GM18867 (cell line): ENCODE measurements at regions not wholly inside any gene's neighbourhood (a gene's known extent, or its start where the extent isn't known, plus 50 kb on each side); places are given as distances from the start of the nearest gene placed in this dataset.
"Not testable (repeated sequence)": the region's sequence is repeated elsewhere in the genome, so short reads cannot be mapped to it uniquely, and the experiment has no call there.

Experiments used
- ATAC-seq: cut with Tn5 transposase; IDR thresholded peaks from one replicate; pipeline ENCODE4 v1.9.1; 2021; ENCODE audit warnings: mild to moderate bottlenecking, moderate library complexity; ENCODE audit not compliant: unreplicated experiment

- ATAC-seq, result no peak
Observed at GRCh38 chr21:15274701-15275485, 210.1 kb upstream of the NRIP1 start.

GRCh38 chr21:15275615-15276235, 210.9 kb upstream of the NRIP1 start:
- no peak for ATAC-seq

DNA sequence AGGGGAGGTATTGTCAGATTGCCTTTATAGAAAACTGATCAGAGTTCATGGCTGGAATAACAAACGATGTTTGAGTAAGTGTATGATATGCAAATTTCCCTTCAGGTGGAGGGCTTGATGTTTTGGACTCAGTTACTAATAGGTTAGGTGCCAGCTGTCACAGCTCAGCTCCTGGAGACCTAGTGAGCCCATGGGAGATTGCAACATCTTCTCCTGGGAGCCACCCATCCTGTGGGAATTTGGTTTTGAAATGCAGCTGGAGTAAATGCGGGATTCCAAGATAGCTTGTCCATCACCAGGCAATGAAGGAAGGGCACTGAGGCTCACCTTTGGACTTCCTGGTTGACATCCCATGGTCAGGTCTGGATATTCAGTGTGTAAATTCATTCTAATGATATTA, 211.4 kb upstream of the NRIP1 start:
- no peak for ATAC-seq

GRCh38 chr21:15277466-15277865, 212.7 kb upstream of the NRIP1 start:
- ATAC-seq, result no peak

- no peak for ATAC-seq
Observed at GRCh38 chr21:15278279-15278678, 213.5 kb upstream of the NRIP1 start.

DNA sequence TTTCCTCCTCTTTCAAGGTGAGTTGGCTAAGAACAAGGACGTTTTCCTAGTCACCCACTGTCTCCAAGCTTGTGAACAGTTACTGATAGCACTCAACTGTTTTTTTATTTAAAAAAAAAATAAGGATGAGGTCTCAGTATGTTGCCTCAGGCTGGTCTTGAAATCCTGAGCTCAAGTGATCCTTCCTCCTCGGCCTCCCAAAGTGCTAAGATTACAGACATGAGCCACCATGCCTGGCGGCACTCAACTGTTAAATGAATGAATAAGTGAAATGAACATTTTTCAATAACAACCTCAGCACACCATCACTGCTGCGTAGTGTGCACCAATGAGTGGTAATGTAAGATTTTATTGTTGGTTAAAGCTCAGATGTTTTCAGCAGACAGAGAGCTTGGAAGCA, 214.1 kb upstream of the NRIP1 start:
- no peak for ATAC-seq

DNA sequence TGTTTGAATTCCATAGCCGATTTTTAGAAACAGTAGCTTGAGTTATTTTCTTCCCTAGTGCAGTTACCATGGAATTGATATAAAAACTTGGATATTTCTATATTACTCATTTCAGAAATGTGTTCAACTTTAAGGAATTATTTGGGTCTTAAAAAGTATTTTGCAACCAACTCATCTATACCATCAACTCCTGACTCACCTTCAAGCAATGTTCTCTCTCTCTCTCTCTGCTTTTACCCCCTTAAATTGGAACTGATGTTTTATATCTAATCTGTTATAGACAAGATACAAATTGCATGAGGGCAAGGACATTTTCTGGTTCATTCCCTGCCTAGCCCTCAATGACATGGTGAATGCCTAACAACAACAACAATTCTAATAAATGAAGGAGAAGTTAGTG, 214.7 kb upstream of the NRIP1 start:
- no peak for ATAC-seq

- no peak for ATAC-seq
Observed at GRCh38 chr21:15281714-15282113, 216.9 kb upstream of the NRIP1 start.

DNA sequence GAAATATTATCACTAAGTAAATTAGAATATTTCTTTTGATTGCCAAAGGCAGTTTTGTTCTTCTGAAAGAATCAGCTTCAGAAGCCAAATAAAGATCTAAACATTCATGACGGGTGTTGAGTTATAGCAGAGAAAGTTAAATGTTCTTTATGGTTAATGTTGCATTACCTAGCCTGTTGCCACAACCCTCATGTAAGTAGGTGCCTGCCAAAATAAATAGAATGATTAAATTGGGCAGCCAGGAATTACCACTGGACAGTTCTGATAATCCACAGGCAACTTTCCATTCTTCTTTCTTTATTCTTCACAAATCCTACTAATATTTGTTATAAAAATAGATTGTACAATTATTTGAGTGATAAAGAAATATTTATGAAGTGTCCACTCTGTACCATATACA, 217.9 kb upstream of the NRIP1 start:
- ATAC-seq, result no peak

GRCh38 chr21:15283138-15283537, 218.3 kb upstream of the NRIP1 start:
- ATAC-seq, result no peak

DNA sequence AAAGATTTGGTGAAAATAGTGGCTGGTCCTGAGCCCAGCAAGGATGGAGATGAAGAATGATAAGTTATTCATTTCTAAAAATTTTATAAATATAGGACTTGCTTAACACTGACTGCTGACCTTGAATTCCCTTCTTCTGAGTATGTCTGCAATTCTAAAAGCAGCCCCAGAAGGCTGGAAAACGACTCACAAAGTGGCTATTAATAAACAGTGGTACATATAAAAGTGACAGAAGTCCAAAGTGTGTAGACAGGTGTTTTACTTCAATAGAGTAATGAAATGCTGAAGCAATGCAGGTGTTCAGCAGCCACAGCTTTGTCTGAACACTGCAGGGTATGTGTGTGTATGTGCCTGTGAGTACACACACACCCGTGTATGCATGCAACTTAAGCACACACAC, 219.0 kb upstream of the NRIP1 start:
- ATAC-seq, result no peak

- no peak for ATAC-seq
Observed at GRCh38 chr21:15285556-15285955, 220.8 kb upstream of the NRIP1 start.

DNA sequence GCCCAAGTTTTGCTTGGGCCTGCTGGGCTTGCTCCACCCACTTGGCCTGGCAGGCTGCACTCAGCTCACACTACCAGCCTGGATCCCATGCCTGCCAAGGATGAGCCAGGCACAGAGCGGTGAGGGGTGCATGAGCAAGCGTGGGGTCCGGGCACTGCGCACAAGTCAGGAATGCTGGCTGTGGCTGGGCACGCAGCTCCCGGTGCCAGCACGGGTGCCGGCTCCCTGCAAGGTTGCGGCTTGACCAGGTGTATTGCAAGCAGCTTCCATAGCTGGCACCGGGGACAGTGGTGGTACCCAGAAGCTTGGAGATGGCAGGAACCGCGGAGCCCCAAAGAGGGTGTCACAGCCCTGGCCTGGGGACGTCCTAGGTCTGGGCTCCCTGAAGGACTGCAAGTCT, 224.4 kb upstream of the NRIP1 start:
- ATAC-seq, result no peak

DNA sequence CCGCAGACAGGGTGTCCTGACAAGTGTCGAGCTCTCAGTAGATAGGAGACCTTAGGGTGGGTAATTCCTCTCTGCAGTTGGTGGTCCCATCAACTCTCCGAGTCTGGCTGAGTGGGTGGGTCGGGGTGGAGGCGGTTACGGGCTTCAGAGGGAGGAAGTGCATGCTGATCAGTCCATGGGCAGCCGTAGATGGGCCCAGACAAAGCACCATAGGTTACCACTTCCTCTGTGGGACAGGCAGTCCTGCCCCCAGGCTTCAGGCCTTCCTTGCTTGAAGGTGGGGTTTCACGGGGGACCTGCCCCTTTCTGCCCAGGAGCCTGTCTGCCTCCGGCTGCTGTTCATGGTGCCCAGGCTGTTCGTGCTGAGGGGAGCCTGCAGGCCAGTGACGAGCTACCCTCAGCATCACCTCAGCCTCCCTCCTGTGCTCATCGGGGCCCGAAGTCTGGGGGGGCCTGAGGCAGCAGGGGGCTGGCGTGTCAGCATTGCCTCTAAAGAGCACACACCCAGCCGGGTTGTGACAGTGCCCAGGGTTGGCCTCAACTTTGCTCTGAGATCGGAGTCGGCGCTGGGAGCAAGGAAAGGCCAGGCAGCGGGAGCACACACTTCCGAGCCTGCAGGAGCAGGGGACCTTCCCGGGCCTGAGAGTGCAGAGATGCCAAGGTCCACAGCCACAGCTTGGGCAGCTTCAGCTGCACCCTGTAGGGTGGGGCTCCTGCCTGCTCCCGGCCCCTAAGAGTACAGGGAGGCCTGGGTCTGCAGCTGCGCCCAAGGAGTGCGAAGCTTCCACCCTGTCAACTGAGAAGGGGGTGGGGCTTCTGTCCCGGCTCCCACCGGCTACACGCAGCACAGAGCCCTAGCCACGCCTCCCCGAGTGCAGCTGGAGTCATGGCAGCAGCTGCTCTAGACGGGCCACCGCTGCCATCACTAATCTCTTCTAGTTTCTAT, 225.4 kb upstream of the NRIP1 start:
- peak; percentile 73 for ATAC-seq

- no peak for ATAC-seq
Observed at GRCh38 chr21:15291621-15292266, 226.9 kb upstream of the NRIP1 start.

DNA sequence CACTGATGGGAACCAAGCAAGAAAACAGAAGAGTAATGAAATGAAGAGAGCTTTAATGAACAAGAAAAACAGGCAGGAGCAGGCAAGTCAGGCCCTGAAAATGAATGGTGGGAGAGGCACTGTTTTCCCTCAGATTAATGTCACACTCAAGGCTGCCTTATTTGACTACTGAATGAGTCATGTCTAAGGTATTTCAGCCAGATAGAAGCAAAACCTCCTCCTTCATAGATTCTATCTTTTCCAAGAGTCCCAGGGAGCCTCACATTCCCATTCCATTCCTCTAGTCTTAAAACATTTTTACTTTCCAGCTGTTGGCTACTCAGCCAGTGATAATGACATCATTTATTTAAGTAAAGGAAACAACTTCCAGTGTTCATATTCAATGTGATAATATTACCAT, 228.4 kb upstream of the NRIP1 start:
- ATAC-seq, result no peak

DNA sequence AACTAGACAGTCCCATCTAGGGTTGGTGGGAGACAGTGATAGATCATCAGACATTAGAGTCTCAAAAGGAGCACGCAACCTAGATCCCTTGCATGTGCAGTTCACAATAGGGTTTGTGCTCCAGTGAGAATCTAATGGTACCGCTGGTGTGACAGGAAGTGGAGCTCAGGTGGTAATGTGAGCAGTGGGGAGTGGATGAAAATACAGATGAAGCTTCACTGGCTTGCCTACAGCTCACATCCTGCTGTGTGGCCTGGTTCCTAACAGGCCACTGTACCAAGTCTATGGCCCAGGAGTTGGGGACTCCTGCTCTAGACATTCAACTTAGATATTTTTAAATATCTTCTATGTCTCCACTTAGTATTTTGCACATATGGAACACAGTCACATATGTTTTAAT, 231.1 kb upstream of the NRIP1 start:
- ATAC-seq, result no peak

GRCh38 chr21:15297824-15298223, 233.0 kb upstream of the NRIP1 start:
- ATAC-seq, result no peak

GRCh38 chr21:15298306-15298705, 233.5 kb upstream of the NRIP1 start:
- no peak for ATAC-seq

DNA sequence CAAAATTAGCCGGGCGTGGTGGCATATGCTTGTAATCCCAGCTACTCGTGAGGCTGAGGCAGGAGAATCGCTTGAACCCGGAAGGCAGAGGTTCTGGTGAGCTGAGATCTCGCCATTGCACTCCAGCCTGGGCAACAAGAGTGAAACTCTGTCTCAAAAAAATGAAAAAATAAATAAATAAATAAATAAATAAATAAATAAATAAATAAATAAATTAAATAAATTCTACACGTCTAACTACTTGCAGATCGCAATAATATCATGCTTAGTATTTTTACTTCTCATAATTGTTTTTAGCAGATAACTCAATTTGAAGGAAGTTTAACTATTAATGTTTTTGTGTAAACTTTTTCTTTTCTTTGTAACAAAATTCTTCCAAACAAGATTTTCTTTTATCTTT, 234.0 kb upstream of the NRIP1 start:
- ATAC-seq, result not testable (repeated sequence)

- ATAC-seq, result no peak
Observed at GRCh38 chr21:15300131-15300530, 235.3 kb upstream of the NRIP1 start.
